ENCODE measurements at regions not wholly inside any gene's neighbourhood (a gene's known extent, or its start where the extent isn't known, plus 50 kb on each side); places are given as distances from the start of the nearest gene placed in this dataset.
"Not testable (repeated sequence)": the region's sequence is repeated elsewhere in the genome, so short reads cannot be mapped to it uniquely, and the experiment has no call there.

- DNase-seq (ENCODE audit: insufficient read length) (no peak), FAIRE-seq (no peak)
- TF ChIP-seq POLR2AphosphoS5 (IDR thresholded peaks at IDR 0.05; ENCODE audit: low read depth, low read length) (no peak), TAF1 (IDR thresholded peaks at IDR 0.05; ENCODE audit: borderline replicate concordance, low read depth, low read length) (no peak), POLR2A (IDR thresholded peaks at IDR 0.05; ENCODE audit: low read depth, low read length) (no peak)
Observed at GRCh38 chr11:37896016-37896415, 1298.0 kb upstream of the RAG2 start.

- FAIRE-seq (no peak), DNase-seq (ENCODE audit: insufficient read length) (no peak)
- TF ChIP-seq POLR2A (IDR thresholded peaks at IDR 0.05; ENCODE audit: low read depth, low read length) (no peak), POLR2AphosphoS5 (IDR thresholded peaks at IDR 0.05; ENCODE audit: low read depth, low read length) (no peak), TAF1 (IDR thresholded peaks at IDR 0.05; ENCODE audit: borderline replicate concordance, low read depth, low read length) (no peak)
Observed at GRCh38 chr11:37881741-37882140, 1283.7 kb upstream of the RAG2 start.

- no peak for TF ChIP-seq TAF1 (IDR thresholded peaks at IDR 0.05; ENCODE audit: borderline replicate concordance, low read depth, low read length)
- no peak for TF ChIP-seq POLR2AphosphoS5 (IDR thresholded peaks at IDR 0.05; ENCODE audit: low read depth, low read length)
- FAIRE-seq, result no peak
Observed at GRCh38 chr11:37861671-37862070, 1263.6 kb upstream of the RAG2 start.

GRCh38 chr11:37858806-37859537 is 1260.9 kb upstream of the RAG2 start:
- FAIRE-seq, result not testable (repeated sequence)

More at GRCh38 chr11:37861671-37862070, 1263.6 kb upstream of the RAG2 start:
- no peak for DNase-seq (ENCODE audit: insufficient read length)

GRCh38 chr11:37858398-37858797 is 1260.4 kb upstream of the RAG2 start:
- no peak for DNase-seq (ENCODE audit: insufficient read length)
- FAIRE-seq, result no peak
- TF ChIP-seq POLR2AphosphoS5 (IDR thresholded peaks at IDR 0.05; ENCODE audit: low read depth, low read length) (no peak), TAF1 (IDR thresholded peaks at IDR 0.05; ENCODE audit: borderline replicate concordance, low read depth, low read length) (no peak), POLR2A (IDR thresholded peaks at IDR 0.05; ENCODE audit: low read depth, low read length) (no peak)

More at GRCh38 chr11:37858806-37859537, 1260.9 kb upstream of the RAG2 start:
- DNase-seq (ENCODE audit: insufficient read length), result not testable (repeated sequence)

GRCh38 chr11:37857726-37858125 is 1259.7 kb upstream of the RAG2 start:
- FAIRE-seq (no peak), DNase-seq (ENCODE audit: insufficient read length) (no peak)
- TF ChIP-seq POLR2AphosphoS5 (IDR thresholded peaks at IDR 0.05; ENCODE audit: low read depth, low read length), result no peak
- TF ChIP-seq TAF1 (IDR thresholded peaks at IDR 0.05; ENCODE audit: borderline replicate concordance, low read depth, low read length), result no peak
- no peak for TF ChIP-seq POLR2A (IDR thresholded peaks at IDR 0.05; ENCODE audit: low read depth, low read length)

GRCh38 chr11:37849706-37850105 is 1251.7 kb upstream of the RAG2 start:
- FAIRE-seq (no peak), DNase-seq (ENCODE audit: insufficient read length) (no peak)
- TF ChIP-seq POLR2AphosphoS5 (IDR thresholded peaks at IDR 0.05; ENCODE audit: low read depth, low read length), result no peak
- TF ChIP-seq TAF1 (IDR thresholded peaks at IDR 0.05; ENCODE audit: borderline replicate concordance, low read depth, low read length), result no peak
- TF ChIP-seq POLR2A (IDR thresholded peaks at IDR 0.05; ENCODE audit: low read depth, low read length), result no peak

- no peak for TF ChIP-seq TAF1 (IDR thresholded peaks at IDR 0.05; ENCODE audit: borderline replicate concordance, low read depth, low read length)
- TF ChIP-seq POLR2AphosphoS5 (IDR thresholded peaks at IDR 0.05; ENCODE audit: low read depth, low read length), result no peak
- TF ChIP-seq POLR2A (IDR thresholded peaks at IDR 0.05; ENCODE audit: low read depth, low read length), result no peak
Observed at GRCh38 chr11:37843603-37844002, 1245.6 kb upstream of the RAG2 start.

GRCh38 chr11:37841016-37841415 is 1243.0 kb upstream of the RAG2 start:
- no peak for TF ChIP-seq TAF1 (IDR thresholded peaks at IDR 0.05; ENCODE audit: borderline replicate concordance, low read depth, low read length)
- TF ChIP-seq POLR2AphosphoS5 (IDR thresholded peaks at IDR 0.05; ENCODE audit: low read depth, low read length), result no peak
- no peak for TF ChIP-seq POLR2A (IDR thresholded peaks at IDR 0.05; ENCODE audit: low read depth, low read length)
- FAIRE-seq (no peak), DNase-seq (ENCODE audit: insufficient read length) (no peak)

More at GRCh38 chr11:37843603-37844002, 1245.6 kb upstream of the RAG2 start:
- no peak for DNase-seq (ENCODE audit: insufficient read length)
- FAIRE-seq, result no peak

- not testable (repeated sequence) for DNase-seq (ENCODE audit: insufficient read length); FAIRE-seq
Observed at GRCh38 chr11:37840345-37840744, 1242.3 kb upstream of the RAG2 start.

- no peak for FAIRE-seq
- TF ChIP-seq TAF1 (IDR thresholded peaks at IDR 0.05; ENCODE audit: borderline replicate concordance, low read depth, low read length) (no peak), POLR2AphosphoS5 (IDR thresholded peaks at IDR 0.05; ENCODE audit: low read depth, low read length) (no peak), POLR2A (IDR thresholded peaks at IDR 0.05; ENCODE audit: low read depth, low read length) (no peak)
Observed at GRCh38 chr11:37830529-37830928, 1232.5 kb upstream of the RAG2 start.

GRCh38 chr11:37817727-37818270 is 1219.8 kb upstream of the RAG2 start:
- no peak for TF ChIP-seq POLR2AphosphoS5 (IDR thresholded peaks at IDR 0.05; ENCODE audit: low read depth, low read length)
- no peak for TF ChIP-seq POLR2A (IDR thresholded peaks at IDR 0.05; ENCODE audit: low read depth, low read length)
- TF ChIP-seq TAF1 (IDR thresholded peaks at IDR 0.05; ENCODE audit: borderline replicate concordance, low read depth, low read length), result no peak
- DNase-seq (ENCODE audit: insufficient read length), result no peak
- FAIRE-seq, result no peak

More at GRCh38 chr11:37830529-37830928, 1232.5 kb upstream of the RAG2 start:
- DNase-seq (ENCODE audit: insufficient read length), result no peak
